SK-N-SH (cell line): ENCODE measurements at regions not wholly inside any gene's neighbourhood (a gene's known extent, or its start where the extent isn't known, plus 50 kb on each side); places are given as distances from the start of the nearest gene placed in this dataset.
A peak's percentile ranks its signal among the peaks of the same experiment; 100 is the strongest.

ENCODE experiments used
- ELF1 ChIP-seq: IDR thresholded peaks from 2 replicates; pipeline ENCODE4 v1.4.0; 2012
- EP300 ChIP-seq, 2 experiments: IDR thresholded peaks; 2 replicates each; pipeline versions ENCODE4 v1.4.0 to v1.6.1; 2012; ENCODE audit warnings: borderline replicate concordance in 1 of 2, low read depth in 1 of 2, low read length in 1 of 2
- EZH2phosphoT487 ChIP-seq: fragments of 200-600 bp; sonication (generic); IDR thresholded peaks from 2 replicates; pipeline ENCODE4 v1.6.1; 2017; ENCODE audit warnings: low read depth, mixed run types, mild to moderate bottlenecking, antibody characterized with exemption, moderate library complexity, borderline replicate concordance
- FOXM1 ChIP-seq: IDR thresholded peaks from 2 replicates; pipeline ENCODE4 v1.4.0; 2012; ENCODE audit warnings: low read depth, mild to moderate bottlenecking
- MEF2A ChIP-seq: IDR thresholded peaks from 2 replicates; pipeline ENCODE4 v1.4.0; 2012; ENCODE audit warnings: low read depth, borderline replicate concordance
- NRF1 ChIP-seq: IDR thresholded peaks from 2 replicates; pipeline ENCODE4 v1.6.1; 2012; ENCODE audit warnings: low read depth, mild to moderate bottlenecking, low read length
- RAD21 ChIP-seq: IDR thresholded peaks from 2 replicates; pipeline ENCODE4 v1.6.1; 2012; ENCODE audit warnings: mild to moderate bottlenecking, low read length
- TAF1 ChIP-seq: IDR thresholded peaks from 2 replicates; pipeline ENCODE4 v1.6.1; 2012; ENCODE audit warnings: low read depth, mild to moderate bottlenecking, low read length, moderate library complexity, borderline replicate concordance
- USF1 ChIP-seq: IDR thresholded peaks from 2 replicates; pipeline ENCODE4 v1.4.0; 2012; ENCODE audit warnings: low read depth, borderline replicate concordance
- YY1 ChIP-seq: IDR thresholded peaks from 2 replicates; pipeline ENCODE4 v1.4.0; 2012; ENCODE audit warnings: low read depth, mild to moderate bottlenecking
- TF ChIP-seq, protein P1 (sequence below): fragments of 200-600 bp; sonication (generic); IDR thresholded peaks from 2 replicates; pipeline ENCODE4 v1.6.1; 2017; ENCODE audit warnings: antibody characterized with exemption, mild to moderate bottlenecking, moderate library complexity
- TF ChIP-seq, protein P2 (sequence below): IDR thresholded peaks from 2 replicates; pipeline ENCODE4 v1.6.1; 2012; ENCODE audit warnings: mild to moderate bottlenecking, low read depth, low read length, moderate library complexity
- TF ChIP-seq, protein P3 (sequence below): IDR thresholded peaks from 2 replicates; pipeline ENCODE4 v1.4.0; 2012; ENCODE audit warnings: low read depth

- TF ChIP-seq, protein P1, sequence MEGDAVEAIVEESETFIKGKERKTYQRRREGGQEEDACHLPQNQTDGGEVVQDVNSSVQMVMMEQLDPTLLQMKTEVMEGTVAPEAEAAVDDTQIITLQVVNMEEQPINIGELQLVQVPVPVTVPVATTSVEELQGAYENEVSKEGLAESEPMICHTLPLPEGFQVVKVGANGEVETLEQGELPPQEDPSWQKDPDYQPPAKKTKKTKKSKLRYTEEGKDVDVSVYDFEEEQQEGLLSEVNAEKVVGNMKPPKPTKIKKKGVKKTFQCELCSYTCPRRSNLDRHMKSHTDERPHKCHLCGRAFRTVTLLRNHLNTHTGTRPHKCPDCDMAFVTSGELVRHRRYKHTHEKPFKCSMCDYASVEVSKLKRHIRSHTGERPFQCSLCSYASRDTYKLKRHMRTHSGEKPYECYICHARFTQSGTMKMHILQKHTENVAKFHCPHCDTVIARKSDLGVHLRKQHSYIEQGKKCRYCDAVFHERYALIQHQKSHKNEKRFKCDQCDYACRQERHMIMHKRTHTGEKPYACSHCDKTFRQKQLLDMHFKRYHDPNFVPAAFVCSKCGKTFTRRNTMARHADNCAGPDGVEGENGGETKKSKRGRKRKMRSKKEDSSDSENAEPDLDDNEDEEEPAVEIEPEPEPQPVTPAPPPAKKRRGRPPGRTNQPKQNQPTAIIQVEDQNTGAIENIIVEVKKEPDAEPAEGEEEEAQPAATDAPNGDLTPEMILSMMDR: no peak
- TF ChIP-seq ELF1: no peak
- no peak for TF ChIP-seq RAD21
- no peak for TF ChIP-seq USF1
- no peak for TF ChIP-seq NRF1
- TF ChIP-seq EZH2phosphoT487: no peak
- TF ChIP-seq, protein P2, sequence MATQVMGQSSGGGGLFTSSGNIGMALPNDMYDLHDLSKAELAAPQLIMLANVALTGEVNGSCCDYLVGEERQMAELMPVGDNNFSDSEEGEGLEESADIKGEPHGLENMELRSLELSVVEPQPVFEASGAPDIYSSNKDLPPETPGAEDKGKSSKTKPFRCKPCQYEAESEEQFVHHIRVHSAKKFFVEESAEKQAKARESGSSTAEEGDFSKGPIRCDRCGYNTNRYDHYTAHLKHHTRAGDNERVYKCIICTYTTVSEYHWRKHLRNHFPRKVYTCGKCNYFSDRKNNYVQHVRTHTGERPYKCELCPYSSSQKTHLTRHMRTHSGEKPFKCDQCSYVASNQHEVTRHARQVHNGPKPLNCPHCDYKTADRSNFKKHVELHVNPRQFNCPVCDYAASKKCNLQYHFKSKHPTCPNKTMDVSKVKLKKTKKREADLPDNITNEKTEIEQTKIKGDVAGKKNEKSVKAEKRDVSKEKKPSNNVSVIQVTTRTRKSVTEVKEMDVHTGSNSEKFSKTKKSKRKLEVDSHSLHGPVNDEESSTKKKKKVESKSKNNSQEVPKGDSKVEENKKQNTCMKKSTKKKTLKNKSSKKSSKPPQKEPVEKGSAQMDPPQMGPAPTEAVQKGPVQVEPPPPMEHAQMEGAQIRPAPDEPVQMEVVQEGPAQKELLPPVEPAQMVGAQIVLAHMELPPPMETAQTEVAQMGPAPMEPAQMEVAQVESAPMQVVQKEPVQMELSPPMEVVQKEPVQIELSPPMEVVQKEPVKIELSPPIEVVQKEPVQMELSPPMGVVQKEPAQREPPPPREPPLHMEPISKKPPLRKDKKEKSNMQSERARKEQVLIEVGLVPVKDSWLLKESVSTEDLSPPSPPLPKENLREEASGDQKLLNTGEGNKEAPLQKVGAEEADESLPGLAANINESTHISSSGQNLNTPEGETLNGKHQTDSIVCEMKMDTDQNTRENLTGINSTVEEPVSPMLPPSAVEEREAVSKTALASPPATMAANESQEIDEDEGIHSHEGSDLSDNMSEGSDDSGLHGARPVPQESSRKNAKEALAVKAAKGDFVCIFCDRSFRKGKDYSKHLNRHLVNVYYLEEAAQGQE: no peak
- TF ChIP-seq, protein P3, sequence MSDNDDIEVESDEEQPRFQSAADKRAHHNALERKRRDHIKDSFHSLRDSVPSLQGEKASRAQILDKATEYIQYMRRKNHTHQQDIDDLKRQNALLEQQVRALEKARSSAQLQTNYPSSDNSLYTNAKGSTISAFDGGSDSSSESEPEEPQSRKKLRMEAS: no peak
- no peak for TF ChIP-seq YY1
- no peak for TF ChIP-seq MEF2A
- peak in 1 of 2 experiments; percentile 16; a peak in 1 of 4 replicates for TF ChIP-seq EP300 (IDR thresholded peaks at IDR 0.05; ENCODE audit: borderline replicate concordance in 1 of 2, low read depth in 1 of 2, low read length in 1 of 2)
- no peak for TF ChIP-seq TAF1
- TF ChIP-seq FOXM1: no peak
These were observed 546.1 kb upstream of the ADAMTS5 start for GRCh38 chr21:27513016-27513415.
